ENCODE measurements at regions not wholly inside any gene's neighbourhood (a gene's known extent, or its start where the extent isn't known, plus 50 kb on each side); places are given as distances from the start of the nearest gene placed in this dataset.

- H3K9me3 ChIP-seq (ENCODE audit: control insufficient read depth in 1 of 2, low read length in 2 of 2): no peaks in the 10 kb centered on the region
- no peaks in the 10 kb centered on the region for H3K27me3 ChIP-seq (ENCODE audit: control insufficient read depth in 1 of 2, insufficient read depth in 2 of 2, low read length in 2 of 2)
- no peak overlapping the region for H3K27ac ChIP-seq (ENCODE audit: low read depth, low read length)
- H3K9ac ChIP-seq (ENCODE audit: low read depth in 1 of 2, low read length in 2 of 2): no peak overlapping the region
- H3K4me1 ChIP-seq (ENCODE audit: control insufficient read depth in 1 of 2, insufficient read depth in 2 of 2, low read length in 2 of 2): no peaks in the 10 kb centered on the region
- H3K4me3 ChIP-seq (ENCODE audit: low read depth in 1 of 2, low read length in 2 of 2): no peak overlapping the region
- H3K36me3 ChIP-seq (ENCODE audit: control insufficient read depth in 1 of 2, insufficient read depth in 2 of 2, low read length in 2 of 2): no peaks in the 10 kb centered on the region
Measured at GRCh38 chr4:14621731-14622463, 380.4 kb upstream of the CPEB2 start.

- no peaks in the 10 kb centered on the region for H3K4me1 ChIP-seq (ENCODE audit: control insufficient read depth in 1 of 2, insufficient read depth in 2 of 2, low read length in 2 of 2)
- H3K27ac ChIP-seq (ENCODE audit: low read depth, low read length): no peak overlapping the region
- H3K27me3 ChIP-seq (ENCODE audit: control insufficient read depth in 1 of 2, insufficient read depth in 2 of 2, low read length in 2 of 2): no peaks in the 10 kb centered on the region
- no peak overlapping the region for H3K4me3 ChIP-seq (ENCODE audit: low read depth in 1 of 2, low read length in 2 of 2)
- no peaks in the 10 kb centered on the region for H3K36me3 ChIP-seq (ENCODE audit: control insufficient read depth in 1 of 2, insufficient read depth in 2 of 2, low read length in 2 of 2)
- no peaks in the 10 kb centered on the region for H3K9me3 ChIP-seq (ENCODE audit: control insufficient read depth in 1 of 2, low read length in 2 of 2)
- no peak overlapping the region for H3K9ac ChIP-seq (ENCODE audit: low read depth in 1 of 2, low read length in 2 of 2)
Measured at GRCh38 chr4:14627038-14627437, 375.2 kb upstream of the CPEB2 start.

- H3K4me1 ChIP-seq (ENCODE audit: control insufficient read depth in 1 of 2, insufficient read depth in 2 of 2, low read length in 2 of 2): no peaks in the 10 kb centered on the region
Measured at GRCh38 chr4:14631806-14632440, 370.4 kb upstream of the CPEB2 start.

GRCh38 chr4:14636563-14636962, 365.7 kb upstream of the CPEB2 start:
- Histone ChIP-seq H3K27ac (ENCODE audit: low read depth, low read length) (no peak overlapping the region), H3K36me3 (ENCODE audit: control insufficient read depth in 1 of 2, insufficient read depth in 2 of 2, low read length in 2 of 2) (no peaks in the 10 kb centered on the region), H3K27me3 (ENCODE audit: control insufficient read depth in 1 of 2, insufficient read depth in 2 of 2, low read length in 2 of 2) (no peaks in the 10 kb centered on the region), H3K9ac (ENCODE audit: low read depth in 1 of 2, low read length in 2 of 2) (no peak overlapping the region), H3K4me1 (ENCODE audit: control insufficient read depth in 1 of 2, insufficient read depth in 2 of 2, low read length in 2 of 2) (no peaks in the 10 kb centered on the region), H3K9me3 (ENCODE audit: control insufficient read depth in 1 of 2, low read length in 2 of 2) (no peaks in the 10 kb centered on the region), H3K4me3 (ENCODE audit: low read depth in 1 of 2, low read length in 2 of 2) (no peak overlapping the region)

More at GRCh38 chr4:14631806-14632440, 370.4 kb upstream of the CPEB2 start:
- H3K4me3 ChIP-seq (ENCODE audit: low read depth in 1 of 2, low read length in 2 of 2): no peak overlapping the region
- no peaks in the 10 kb centered on the region for H3K36me3 ChIP-seq (ENCODE audit: control insufficient read depth in 1 of 2, insufficient read depth in 2 of 2, low read length in 2 of 2)
- no peak overlapping the region for H3K27ac ChIP-seq (ENCODE audit: low read depth, low read length)
- H3K27me3 ChIP-seq (ENCODE audit: control insufficient read depth in 1 of 2, insufficient read depth in 2 of 2, low read length in 2 of 2): no peaks in the 10 kb centered on the region
- H3K9me3 ChIP-seq (ENCODE audit: control insufficient read depth in 1 of 2, low read length in 2 of 2): no peaks in the 10 kb centered on the region
- no peak overlapping the region for H3K9ac ChIP-seq (ENCODE audit: low read depth in 1 of 2, low read length in 2 of 2)

- Histone ChIP-seq H3K4me1 (ENCODE audit: control insufficient read depth in 1 of 2, insufficient read depth in 2 of 2, low read length in 2 of 2) (no peaks in the 10 kb centered on the region), H3K27ac (ENCODE audit: low read depth, low read length) (no peak overlapping the region), H3K9me3 (ENCODE audit: control insufficient read depth in 1 of 2, low read length in 2 of 2) (no peaks in the 10 kb centered on the region), H3K27me3 (ENCODE audit: control insufficient read depth in 1 of 2, insufficient read depth in 2 of 2, low read length in 2 of 2) (no peaks in the 10 kb centered on the region), H3K36me3 (ENCODE audit: control insufficient read depth in 1 of 2, insufficient read depth in 2 of 2, low read length in 2 of 2) (no peaks in the 10 kb centered on the region), H3K4me3 (ENCODE audit: low read depth in 1 of 2, low read length in 2 of 2) (no peak overlapping the region), H3K9ac (ENCODE audit: low read depth in 1 of 2, low read length in 2 of 2) (no peak overlapping the region)
Measured at GRCh38 chr4:14640476-14640875, 361.8 kb upstream of the CPEB2 start.

GRCh38 chr4:14641871-14642270, 360.4 kb upstream of the CPEB2 start:
- Histone ChIP-seq H3K27me3 (ENCODE audit: control insufficient read depth in 1 of 2, insufficient read depth in 2 of 2, low read length in 2 of 2) (no peaks in the 10 kb centered on the region), H3K9me3 (ENCODE audit: control insufficient read depth in 1 of 2, low read length in 2 of 2) (no peaks in the 10 kb centered on the region), H3K4me3 (ENCODE audit: low read depth in 1 of 2, low read length in 2 of 2) (no peak overlapping the region), H3K4me1 (ENCODE audit: control insufficient read depth in 1 of 2, insufficient read depth in 2 of 2, low read length in 2 of 2) (no peaks in the 10 kb centered on the region), H3K27ac (ENCODE audit: low read depth, low read length) (no peak overlapping the region), H3K36me3 (ENCODE audit: control insufficient read depth in 1 of 2, insufficient read depth in 2 of 2, low read length in 2 of 2) (no peaks in the 10 kb centered on the region), H3K9ac (ENCODE audit: low read depth in 1 of 2, low read length in 2 of 2) (no peak overlapping the region)

GRCh38 chr4:14644580-14645282, 357.6 kb upstream of the CPEB2 start:
- Histone ChIP-seq H3K27ac (ENCODE audit: low read depth, low read length) (no peak overlapping the region), H3K9ac (ENCODE audit: low read depth in 1 of 2, low read length in 2 of 2) (no peak overlapping the region), H3K36me3 (ENCODE audit: control insufficient read depth in 1 of 2, insufficient read depth in 2 of 2, low read length in 2 of 2) (no peaks in the 10 kb centered on the region), H3K4me1 (ENCODE audit: control insufficient read depth in 1 of 2, insufficient read depth in 2 of 2, low read length in 2 of 2) (no peaks in the 10 kb centered on the region), H3K4me3 (ENCODE audit: low read depth in 1 of 2, low read length in 2 of 2) (no peak overlapping the region), H3K9me3 (ENCODE audit: control insufficient read depth in 1 of 2, low read length in 2 of 2) (no peaks in the 10 kb centered on the region), H3K27me3 (ENCODE audit: control insufficient read depth in 1 of 2, insufficient read depth in 2 of 2, low read length in 2 of 2) (no peaks in the 10 kb centered on the region)

GRCh38 chr4:14646831-14647230, 355.4 kb upstream of the CPEB2 start:
- H3K9ac ChIP-seq (ENCODE audit: low read depth in 1 of 2, low read length in 2 of 2): no peak overlapping the region
- no peaks in the 10 kb centered on the region for H3K9me3 ChIP-seq (ENCODE audit: control insufficient read depth in 1 of 2, low read length in 2 of 2)
- H3K4me3 ChIP-seq (ENCODE audit: low read depth in 1 of 2, low read length in 2 of 2): no peak overlapping the region
- no peaks in the 10 kb centered on the region for H3K36me3 ChIP-seq (ENCODE audit: control insufficient read depth in 1 of 2, insufficient read depth in 2 of 2, low read length in 2 of 2)
- H3K27ac ChIP-seq (ENCODE audit: low read depth, low read length): no peak overlapping the region
- no peaks in the 10 kb centered on the region for H3K4me1 ChIP-seq (ENCODE audit: control insufficient read depth in 1 of 2, insufficient read depth in 2 of 2, low read length in 2 of 2)
- no peaks in the 10 kb centered on the region for H3K27me3 ChIP-seq (ENCODE audit: control insufficient read depth in 1 of 2, insufficient read depth in 2 of 2, low read length in 2 of 2)

GRCh38 chr4:14650127-14650526, 352.2 kb upstream of the CPEB2 start:
- Histone ChIP-seq H3K27me3 (ENCODE audit: control insufficient read depth in 1 of 2, insufficient read depth in 2 of 2, low read length in 2 of 2) (no peaks in the 10 kb centered on the region), H3K9me3 (ENCODE audit: control insufficient read depth in 1 of 2, low read length in 2 of 2) (peaks cover 0 to 5% of the 10 kb centered on the region in 2 donors), H3K4me1 (ENCODE audit: control insufficient read depth in 1 of 2, insufficient read depth in 2 of 2, low read length in 2 of 2) (no peaks in the 10 kb centered on the region), H3K9ac (ENCODE audit: low read depth in 1 of 2, low read length in 2 of 2) (no peak overlapping the region), H3K4me3 (ENCODE audit: low read depth in 1 of 2, low read length in 2 of 2) (no peak overlapping the region), H3K36me3 (ENCODE audit: control insufficient read depth in 1 of 2, insufficient read depth in 2 of 2, low read length in 2 of 2) (no peaks in the 10 kb centered on the region), H3K27ac (ENCODE audit: low read depth, low read length) (no peak overlapping the region)

- peaks cover 0 to 5% of the 10 kb centered on the region in 2 donors for H3K9me3 ChIP-seq (ENCODE audit: control insufficient read depth in 1 of 2, low read length in 2 of 2)
- no peaks in the 10 kb centered on the region for H3K36me3 ChIP-seq (ENCODE audit: control insufficient read depth in 1 of 2, insufficient read depth in 2 of 2, low read length in 2 of 2)
- no peak overlapping the region for H3K27ac ChIP-seq (ENCODE audit: low read depth, low read length)
- no peak overlapping the region for H3K4me3 ChIP-seq (ENCODE audit: low read depth in 1 of 2, low read length in 2 of 2)
- no peaks in the 10 kb centered on the region for H3K27me3 ChIP-seq (ENCODE audit: control insufficient read depth in 1 of 2, insufficient read depth in 2 of 2, low read length in 2 of 2)
- H3K4me1 ChIP-seq (ENCODE audit: control insufficient read depth in 1 of 2, insufficient read depth in 2 of 2, low read length in 2 of 2): no peaks in the 10 kb centered on the region
- H3K9ac ChIP-seq (ENCODE audit: low read depth in 1 of 2, low read length in 2 of 2): no peak overlapping the region
Measured at GRCh38 chr4:14652522-14652921, 349.8 kb upstream of the CPEB2 start.

Data from duodenal mucosa (tissue), 2 donors.